Fibroblast of skin of right quadriceps (primary cell): ENCODE measurements at regions not wholly inside any gene's neighbourhood (a gene's known extent, or its start where the extent isn't known, plus 50 kb on each side); places are given as distances from the start of the nearest gene placed in this dataset.

ENCODE experiments used
- DNase-seq: peaks from one replicate; pipeline ENCODE4 v3.0.0-alpha.2; 2013

- DNase-seq: no peak
Observed at GRCh38 chr2:35416391-35417140, 939.0 kb upstream of the CRIM1 start.

- DNase-seq: no peak
Observed at GRCh38 chr2:35415942-35416341, 939.6 kb upstream of the CRIM1 start.

- no peak for DNase-seq
Observed at GRCh38 chr2:35415282-35415681, 940.3 kb upstream of the CRIM1 start.

GRCh38 chr2:35410431-35411061 is 945.0 kb upstream of the CRIM1 start:
- peak; percentile 36 for DNase-seq

GRCh38 chr2:35409762-35410161 is 945.8 kb upstream of the CRIM1 start:
- DNase-seq: no peak

- no peak for DNase-seq
Observed at GRCh38 chr2:35408320-35408719, 947.3 kb upstream of the CRIM1 start.

GRCh38 chr2:35391736-35392442 is 963.7 kb upstream of the CRIM1 start:
- DNase-seq: no peak

GRCh38 chr2:35378791-35379190 is 976.8 kb upstream of the CRIM1 start:
- no peak for DNase-seq

GRCh38 chr2:35374845-35375244 is 980.7 kb upstream of the CRIM1 start:
- DNase-seq: no peak

- no peak for DNase-seq
Observed at GRCh38 chr2:35365859-35366258, 989.7 kb upstream of the CRIM1 start.

GRCh38 chr2:35356332-35356731 is 999.2 kb upstream of the CRIM1 start:
- no peak for DNase-seq

- DNase-seq: no peak
Observed at GRCh38 chr2:35355056-35355455, 1000.5 kb upstream of the CRIM1 start.

- DNase-seq: no peak
Observed at GRCh38 chr2:35347561-35347960, 1008.0 kb upstream of the CRIM1 start.

GRCh38 chr2:35343135-35343534 is 1012.4 kb upstream of the CRIM1 start:
- DNase-seq: no peak

GRCh38 chr2:35339211-35339610 is 1016.4 kb upstream of the CRIM1 start:
- no peak for DNase-seq

- DNase-seq: no peak
Observed at GRCh38 chr2:35337922-35338321, 1017.7 kb upstream of the CRIM1 start.

GRCh38 chr2:35314049-35314448 is 1041.5 kb upstream of the CRIM1 start:
- DNase-seq: no peak

- no peak for DNase-seq
Observed at GRCh38 chr2:35301369-35301768, 1054.2 kb upstream of the CRIM1 start.

GRCh38 chr2:35298493-35298892 is 1057.1 kb upstream of the CRIM1 start:
- peak; percentile 1 for DNase-seq

- DNase-seq: no peak
Observed at GRCh38 chr2:35297403-35297802, 1058.2 kb upstream of the CRIM1 start.

GRCh38 chr2:35294636-35295263 is 1060.8 kb upstream of the CRIM1 start:
- no peak for DNase-seq

- no peak for DNase-seq
Observed at GRCh38 chr2:35293261-35293660, 1062.3 kb upstream of the CRIM1 start.

- DNase-seq: no peak
Observed at GRCh38 chr2:35292199-35292598, 1063.4 kb upstream of the CRIM1 start.

- DNase-seq: no peak
Observed at GRCh38 chr2:35281702-35282101, 1073.9 kb upstream of the CRIM1 start.
